Body of pancreas (tissue), 4 donors: ENCODE measurements at regions not wholly inside any gene's neighbourhood (a gene's known extent, or its start where the extent isn't known, plus 50 kb on each side); places are given as distances from the start of the nearest gene placed in this dataset.

Experiments
- POLR2A ChIP-seq, 3 donors: fragments of 450-650 bp; IDR thresholded peaks; one replicate each; pipeline ENCODE4 v1.6.1; 2016; ENCODE audit warnings: antibody characterized with exemption in 3 of 3, mild to moderate bottlenecking in 2 of 3
- TF ChIP-seq, protein P1 (sequence below), 7 experiments: fragments of 450-650 bp in 4 of 7; fragments of 200-600 bp in 3 of 7; sonication (generic) in 3 of 7; IDR thresholded peaks; one replicate each; pipeline ENCODE4 v1.5.1; 2016 to 2019; ENCODE audit warnings: antibody characterized with exemption in 7 of 7

DNA sequence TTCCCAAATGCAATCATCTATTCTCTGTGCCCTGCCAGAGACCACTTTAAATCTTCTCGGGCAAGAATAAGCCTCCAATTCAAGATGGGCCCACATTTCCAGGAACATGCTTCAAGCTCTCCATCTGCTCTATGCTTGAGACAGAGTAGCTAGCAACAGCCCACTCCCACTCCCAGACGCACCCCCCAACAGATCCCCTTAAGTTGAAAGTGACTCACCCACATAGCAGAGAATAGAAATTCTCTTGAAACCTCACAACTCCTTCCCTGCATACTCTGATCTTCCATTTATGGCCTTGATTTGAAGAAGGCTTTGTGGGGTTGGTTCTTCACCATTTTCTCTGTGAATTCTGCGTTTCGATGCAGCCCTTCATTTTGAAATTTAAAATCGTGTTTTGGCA is 604.0 kb downstream of the INHBA start:
- TF ChIP-seq, protein P1, sequence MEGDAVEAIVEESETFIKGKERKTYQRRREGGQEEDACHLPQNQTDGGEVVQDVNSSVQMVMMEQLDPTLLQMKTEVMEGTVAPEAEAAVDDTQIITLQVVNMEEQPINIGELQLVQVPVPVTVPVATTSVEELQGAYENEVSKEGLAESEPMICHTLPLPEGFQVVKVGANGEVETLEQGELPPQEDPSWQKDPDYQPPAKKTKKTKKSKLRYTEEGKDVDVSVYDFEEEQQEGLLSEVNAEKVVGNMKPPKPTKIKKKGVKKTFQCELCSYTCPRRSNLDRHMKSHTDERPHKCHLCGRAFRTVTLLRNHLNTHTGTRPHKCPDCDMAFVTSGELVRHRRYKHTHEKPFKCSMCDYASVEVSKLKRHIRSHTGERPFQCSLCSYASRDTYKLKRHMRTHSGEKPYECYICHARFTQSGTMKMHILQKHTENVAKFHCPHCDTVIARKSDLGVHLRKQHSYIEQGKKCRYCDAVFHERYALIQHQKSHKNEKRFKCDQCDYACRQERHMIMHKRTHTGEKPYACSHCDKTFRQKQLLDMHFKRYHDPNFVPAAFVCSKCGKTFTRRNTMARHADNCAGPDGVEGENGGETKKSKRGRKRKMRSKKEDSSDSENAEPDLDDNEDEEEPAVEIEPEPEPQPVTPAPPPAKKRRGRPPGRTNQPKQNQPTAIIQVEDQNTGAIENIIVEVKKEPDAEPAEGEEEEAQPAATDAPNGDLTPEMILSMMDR (IDR thresholded peaks at IDR 0.05): no peak
- TF ChIP-seq POLR2A (IDR thresholded peaks at IDR 0.05): no peak
